HG03571 (cell line): ENCODE measurements at regions not wholly inside any gene's neighbourhood (a gene's known extent, or its start where the extent isn't known, plus 50 kb on each side); places are given as distances from the start of the nearest gene placed in this dataset.
"Not testable (repeated sequence)": the region's sequence is repeated elsewhere in the genome, so short reads cannot be mapped to it uniquely, and the experiment has no call there.

Experiments
- ATAC-seq: cut with Tn5 transposase; IDR thresholded peaks from one replicate; pipeline ENCODE4 v1.9.1; 2021; ENCODE audit not compliant: unreplicated experiment

GRCh38 chrX:40380655-40381488, 199.9 kb upstream of the ATP6AP2 start:
- no peak for ATAC-seq

- no peak for ATAC-seq
These were observed 203.1 kb upstream of the ATP6AP2 start for GRCh38 chrX:40377684-40378083.

GRCh38 chrX:40374486-40374885, 206.3 kb upstream of the ATP6AP2 start:
- no peak for ATAC-seq

- no peak for ATAC-seq
These were observed 207.1 kb upstream of the ATP6AP2 start for GRCh38 chrX:40373641-40374040.

- no peak for ATAC-seq
These were observed 207.7 kb upstream of the ATP6AP2 start for GRCh38 chrX:40373025-40373424.

- ATAC-seq = no peak
These were observed 209.4 kb upstream of the ATP6AP2 start for GRCh38 chrX:40371376-40371775.

GRCh38 chrX:40368611-40369061, 212.1 kb upstream of the ATP6AP2 start:
- no peak for ATAC-seq

GRCh38 chrX:40366661-40367060, 214.1 kb upstream of the ATP6AP2 start:
- no peak for ATAC-seq

GRCh38 chrX:40362291-40362690, 218.5 kb upstream of the ATP6AP2 start:
- not testable (repeated sequence) for ATAC-seq

- no peak for ATAC-seq
These were observed 220.2 kb upstream of the ATP6AP2 start for GRCh38 chrX:40360557-40360956.

GRCh38 chrX:40359593-40359992, 221.2 kb upstream of the ATP6AP2 start:
- ATAC-seq = no peak

GRCh38 chrX:40358994-40359393, 221.8 kb upstream of the ATP6AP2 start:
- ATAC-seq = no peak

- ATAC-seq = no peak
These were observed 231.5 kb upstream of the ATP6AP2 start for GRCh38 chrX:40349251-40349650.

- ATAC-seq = no peak
These were observed 234.4 kb upstream of the ATP6AP2 start for GRCh38 chrX:40346379-40346778.

- no peak for ATAC-seq
These were observed 237.5 kb upstream of the ATP6AP2 start for GRCh38 chrX:40343319-40343718.

GRCh38 chrX:40340116-40340515, 240.7 kb upstream of the ATP6AP2 start:
- ATAC-seq = no peak

GRCh38 chrX:40333344-40333743, 235.6 kb upstream of the BCOR start:
- no peak for ATAC-seq

GRCh38 chrX:40331762-40332161, 234.0 kb upstream of the BCOR start:
- no peak for ATAC-seq

GRCh38 chrX:40331353-40331752, 233.6 kb upstream of the BCOR start:
- no peak for ATAC-seq

GRCh38 chrX:40329616-40330015, 231.9 kb upstream of the BCOR start:
- no peak for ATAC-seq

- no peak for ATAC-seq
These were observed 229.3 kb upstream of the BCOR start for GRCh38 chrX:40327085-40327484.

- no peak for ATAC-seq
These were observed 228.6 kb upstream of the BCOR start for GRCh38 chrX:40326186-40326965.
